OCI-LY7 (cell line): ENCODE measurements at regions not wholly inside any gene's neighbourhood (a gene's known extent, or its start where the extent isn't known, plus 50 kb on each side); places are given as distances from the start of the nearest gene placed in this dataset.
A peak's percentile ranks its signal among the peaks of the same experiment; 100 is the strongest.

Source experiments
- EZH2phosphoT487 ChIP-seq: fragments of 200-600 bp; sonication (generic); IDR thresholded peaks from 2 replicates; pipeline ENCODE4 v1.6.1; 2018; ENCODE audit warnings: low read depth, borderline replicate concordance, mild to moderate bottlenecking, mixed run types, antibody characterized with exemption, low read length, moderate library complexity, mixed read lengths
- TF ChIP-seq, protein P1 (sequence below): fragments of 200-600 bp; sonication (generic); conservative IDR thresholded peaks from 2 replicates; pipeline ENCODE4 v1.5.1; 2014; ENCODE audit warnings: mild to moderate bottlenecking, antibody characterized with exemption, low read length, moderate library complexity, mixed read lengths

DNA sequence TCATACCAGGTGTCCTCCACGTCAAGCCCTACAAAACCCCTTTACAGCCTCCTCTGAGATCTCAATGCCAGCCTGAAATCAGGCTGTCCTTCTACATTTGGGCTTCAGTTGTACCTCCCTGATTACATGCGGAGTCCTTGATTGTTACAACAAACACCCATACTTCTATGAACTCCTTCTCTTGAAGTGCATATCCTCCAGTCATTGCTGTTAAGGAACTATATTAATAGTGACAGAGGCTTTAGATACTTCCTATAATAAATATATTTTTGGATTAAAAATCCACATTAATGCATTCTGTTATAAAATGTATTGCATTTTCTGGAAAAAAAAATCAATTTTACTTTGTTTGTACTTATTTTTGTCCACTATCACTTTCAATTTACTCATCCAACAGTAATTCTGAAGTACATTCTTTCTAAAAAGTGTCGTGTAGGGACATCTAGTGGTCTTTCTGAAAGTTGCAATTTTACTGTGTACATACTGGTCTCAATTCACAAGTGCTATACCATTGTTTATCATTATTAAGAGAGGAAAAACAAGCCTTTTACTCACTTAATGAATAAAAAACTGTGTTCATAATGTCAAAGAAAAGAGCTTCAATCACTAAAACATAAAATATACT is 316.4 kb downstream of the DSEL start:
- TF ChIP-seq, protein P1, sequence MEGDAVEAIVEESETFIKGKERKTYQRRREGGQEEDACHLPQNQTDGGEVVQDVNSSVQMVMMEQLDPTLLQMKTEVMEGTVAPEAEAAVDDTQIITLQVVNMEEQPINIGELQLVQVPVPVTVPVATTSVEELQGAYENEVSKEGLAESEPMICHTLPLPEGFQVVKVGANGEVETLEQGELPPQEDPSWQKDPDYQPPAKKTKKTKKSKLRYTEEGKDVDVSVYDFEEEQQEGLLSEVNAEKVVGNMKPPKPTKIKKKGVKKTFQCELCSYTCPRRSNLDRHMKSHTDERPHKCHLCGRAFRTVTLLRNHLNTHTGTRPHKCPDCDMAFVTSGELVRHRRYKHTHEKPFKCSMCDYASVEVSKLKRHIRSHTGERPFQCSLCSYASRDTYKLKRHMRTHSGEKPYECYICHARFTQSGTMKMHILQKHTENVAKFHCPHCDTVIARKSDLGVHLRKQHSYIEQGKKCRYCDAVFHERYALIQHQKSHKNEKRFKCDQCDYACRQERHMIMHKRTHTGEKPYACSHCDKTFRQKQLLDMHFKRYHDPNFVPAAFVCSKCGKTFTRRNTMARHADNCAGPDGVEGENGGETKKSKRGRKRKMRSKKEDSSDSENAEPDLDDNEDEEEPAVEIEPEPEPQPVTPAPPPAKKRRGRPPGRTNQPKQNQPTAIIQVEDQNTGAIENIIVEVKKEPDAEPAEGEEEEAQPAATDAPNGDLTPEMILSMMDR: peak; percentile 68
- no peak for TF ChIP-seq EZH2phosphoT487
